ENCODE measurements at regions not wholly inside any gene's neighbourhood (a gene's known extent, or its start where the extent isn't known, plus 50 kb on each side); places are given as distances from the start of the nearest gene placed in this dataset.

- no peak overlapping the region for H3K27ac ChIP-seq
- H3K36me3 ChIP-seq, result no peaks in the 10 kb centered on the region
- no peak overlapping the region for H3K4me3 ChIP-seq
- TF ChIP-seq POLR2A (IDR thresholded peaks at IDR 0.05) (no peak), POLR2AphosphoS5 (IDR thresholded peaks at IDR 0.05) (no peak), CTCF (IDR thresholded peaks at IDR 0.05 in 8 of 11, conservative IDR thresholded peaks at IDR 0.05 in 3 of 11) (no peak)
- H3K4me1 ChIP-seq, result no peaks in the 10 kb centered on the region
- no peak for DNase-seq
- peaks cover 0 to 13% (median 4%) of the 10 kb centered on the region in 8 donors for H3K9me3 ChIP-seq
- WGBS, 5 donors, result 75 to 98% (median 94%) methylated on average over 2 of the region's 2 CpGs
- intact Hi-C loops (cut with DNase I; ENCODE audit: low total_unique reads), result no loop called here
- H3K27me3 ChIP-seq (replicated peaks in 1 of 7), result no peaks in the 10 kb centered on the region
Measured at GRCh38 chr6:44514085-44514484, 126.6 kb downstream of the CDC5L start.

GRCh38 chr6:44514576-44515193 is 127.2 kb downstream of the CDC5L start:
- H3K27ac ChIP-seq, result no peak overlapping the region
- H3K36me3 ChIP-seq, result no peaks in the 10 kb centered on the region
- no peaks in the 10 kb centered on the region for H3K4me1 ChIP-seq
- intact Hi-C loops (cut with DNase I; ENCODE audit: low total_unique reads), result no loop called here
- no peak for TF ChIP-seq CTCF (IDR thresholded peaks at IDR 0.05 in 8 of 11, conservative IDR thresholded peaks at IDR 0.05 in 3 of 11)
- DNase-seq, result no peak
- 86 to 98% (median 89%) methylated on average over 3 of the region's 3 CpGs for WGBS, 5 donors
- H3K9me3 ChIP-seq, result peaks cover 0 to 14% (median 4%) of the 10 kb centered on the region in 8 donors
- H3K4me3 ChIP-seq, result no peak overlapping the region
- no peaks in the 10 kb centered on the region for H3K27me3 ChIP-seq (replicated peaks in 1 of 7)

GRCh38 chr6:44522871-44523270 is 135.4 kb downstream of the CDC5L start:
- WGBS, 5 donors, result 69 to 86% (median 84%) methylated on average over 4 of the region's 4 CpGs
- no peak for DNase-seq
- TF ChIP-seq POLR2AphosphoS5 (IDR thresholded peaks at IDR 0.05) (no peak), CTCF (IDR thresholded peaks at IDR 0.05 in 8 of 11, conservative IDR thresholded peaks at IDR 0.05 in 3 of 11) (no peak), POLR2A (IDR thresholded peaks at IDR 0.05) (no peak)
- Histone ChIP-seq H3K27ac (no peak overlapping the region), H3K9me3 (peaks cover 0 to 37% (median 22%) of the 10 kb centered on the region in 8 donors), H3K36me3 (no peaks in the 10 kb centered on the region), H3K4me1 (peaks cover 0 to 4% (median 0%) of the 10 kb centered on the region in 6 donors), H3K4me3 (no peak overlapping the region), H3K27me3 (replicated peaks in 1 of 7) (peaks cover 0 to 20% (median 0%) of the 10 kb centered on the region in 7 donors)
- intact Hi-C loops (cut with DNase I; ENCODE audit: low total_unique reads), result no loop called here

- H3K36me3 ChIP-seq, result no peaks in the 10 kb centered on the region
- intact Hi-C loops (cut with DNase I; ENCODE audit: low total_unique reads), result no loop called here
- DNase-seq, result no peak
- H3K9me3 ChIP-seq, result peaks cover 0 to 24% (median 15%) of the 10 kb centered on the region in 8 donors
- H3K27me3 ChIP-seq (replicated peaks in 1 of 7), result peaks cover 0 to 36% (median 0%) of the 10 kb centered on the region in 7 donors
- TF ChIP-seq CTCF (IDR thresholded peaks at IDR 0.05 in 8 of 11, conservative IDR thresholded peaks at IDR 0.05 in 3 of 11) (no peak), POLR2AphosphoS5 (IDR thresholded peaks at IDR 0.05) (no peak), POLR2A (IDR thresholded peaks at IDR 0.05) (no peak)
- H3K4me3 ChIP-seq, result no peak overlapping the region
- 77 to 89% (median 87%) methylated on average over 6 of the region's 6 CpGs for WGBS, 5 donors
- no peak overlapping the region for H3K27ac ChIP-seq
- H3K4me1 ChIP-seq, result peaks cover 0 to 4% (median 0%) of the 10 kb centered on the region in 6 donors
Measured at GRCh38 chr6:44524476-44525227, 137.1 kb downstream of the CDC5L start.
